DMS53 (cell line): ENCODE measurements at regions not wholly inside any gene's neighbourhood (a gene's known extent, or its start where the extent isn't known, plus 50 kb on each side); places are given as distances from the start of the nearest gene placed in this dataset.
"Not testable (repeated sequence)": the region's sequence is repeated elsewhere in the genome, so short reads cannot be mapped to it uniquely, and the experiment has no call there.

ENCODE experiments used
- DNase-seq: peaks from one replicate; lab custom pipeline; 2025; lab: John Stamatoyannopoulos, UW

DNA sequence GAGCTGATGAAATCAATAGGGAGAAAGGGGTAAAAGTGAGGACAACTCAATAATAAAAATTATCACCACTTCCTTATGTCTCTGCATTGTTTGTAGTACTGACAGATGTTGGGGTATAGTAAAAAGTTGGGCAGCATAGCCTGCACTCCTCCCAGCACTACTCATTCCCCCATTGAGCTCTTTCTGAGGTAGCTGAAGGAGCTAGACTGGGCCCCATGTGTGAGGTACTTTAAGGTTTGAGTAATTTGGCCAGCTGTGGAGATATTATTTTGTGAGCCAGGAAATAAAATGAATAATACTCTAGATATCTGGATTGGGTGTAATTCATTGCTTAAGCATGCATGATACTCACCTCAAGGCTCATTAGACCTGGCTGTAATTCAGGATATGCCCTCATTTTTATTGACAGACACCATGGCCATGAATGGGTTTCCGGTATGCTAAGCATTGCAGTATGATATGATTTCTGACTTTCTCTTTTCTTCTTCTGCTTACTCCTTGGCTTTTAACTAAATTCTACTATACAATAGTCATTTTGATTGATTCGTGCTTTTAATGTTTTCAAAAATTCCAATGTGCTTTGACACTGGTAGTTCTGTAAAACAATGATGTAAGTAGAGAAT, 283.9 kb upstream of the RIMS1 start:
- DNase-seq, result no peak

DNA sequence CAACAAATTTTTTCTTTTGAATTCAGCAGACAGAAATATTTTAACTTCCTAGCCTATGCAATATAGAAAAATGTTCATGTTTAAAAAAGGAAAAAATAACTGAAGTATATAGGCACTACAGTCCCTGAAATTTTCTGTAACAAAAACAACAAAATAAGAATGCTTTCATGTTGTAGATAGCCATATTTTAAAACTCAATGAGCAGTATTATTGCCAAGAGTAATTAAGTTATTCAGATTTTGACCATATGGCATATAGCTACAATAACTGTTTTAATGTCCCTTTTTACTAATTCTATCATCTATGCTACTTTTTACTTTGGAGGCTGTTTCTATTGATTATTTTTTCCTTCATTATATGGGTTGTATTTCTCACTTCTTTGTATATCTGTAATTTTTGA, 283.3 kb upstream of the RIMS1 start:
- DNase-seq, result no peak

DNA sequence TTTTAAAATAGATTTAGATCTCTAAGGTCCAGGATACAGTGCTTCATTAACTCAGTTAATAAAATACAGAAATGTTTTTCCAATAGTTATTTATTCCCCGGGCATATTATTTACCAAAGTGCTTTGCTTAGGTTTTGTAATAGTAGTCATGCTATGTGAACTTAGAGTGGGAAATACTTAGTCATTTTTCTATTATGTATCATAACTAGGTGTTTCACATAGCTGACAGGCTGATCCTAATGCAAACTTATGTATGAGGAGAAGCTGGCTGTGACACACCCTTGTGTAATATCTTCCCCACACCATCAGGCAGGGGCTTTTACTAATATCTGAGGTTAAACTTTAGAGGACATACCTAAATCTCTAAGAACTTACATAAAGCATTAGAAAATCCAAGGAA, 277.7 kb upstream of the RIMS1 start:
- DNase-seq, result peak; percentile 36

DNA sequence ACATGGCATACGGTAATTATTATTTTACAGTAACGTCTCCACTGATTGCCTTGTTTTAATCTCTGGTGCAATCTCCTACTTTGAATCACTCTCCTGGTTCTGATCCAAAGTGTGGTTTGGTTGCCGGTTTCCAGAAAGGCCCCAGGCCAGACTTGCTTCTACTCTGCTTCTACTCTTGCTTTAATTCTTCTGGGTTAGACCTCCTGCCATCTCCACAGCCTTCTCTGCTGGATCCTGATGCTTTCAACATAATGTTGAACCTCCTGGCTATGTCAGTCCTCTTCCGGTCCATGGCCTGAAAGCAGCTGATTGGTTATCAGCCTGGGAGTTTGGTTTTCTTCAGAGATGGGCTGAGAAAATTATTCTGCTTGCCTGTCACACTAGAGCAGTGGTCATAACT, 266.5 kb upstream of the RIMS1 start:
- no peak for DNase-seq

DNA sequence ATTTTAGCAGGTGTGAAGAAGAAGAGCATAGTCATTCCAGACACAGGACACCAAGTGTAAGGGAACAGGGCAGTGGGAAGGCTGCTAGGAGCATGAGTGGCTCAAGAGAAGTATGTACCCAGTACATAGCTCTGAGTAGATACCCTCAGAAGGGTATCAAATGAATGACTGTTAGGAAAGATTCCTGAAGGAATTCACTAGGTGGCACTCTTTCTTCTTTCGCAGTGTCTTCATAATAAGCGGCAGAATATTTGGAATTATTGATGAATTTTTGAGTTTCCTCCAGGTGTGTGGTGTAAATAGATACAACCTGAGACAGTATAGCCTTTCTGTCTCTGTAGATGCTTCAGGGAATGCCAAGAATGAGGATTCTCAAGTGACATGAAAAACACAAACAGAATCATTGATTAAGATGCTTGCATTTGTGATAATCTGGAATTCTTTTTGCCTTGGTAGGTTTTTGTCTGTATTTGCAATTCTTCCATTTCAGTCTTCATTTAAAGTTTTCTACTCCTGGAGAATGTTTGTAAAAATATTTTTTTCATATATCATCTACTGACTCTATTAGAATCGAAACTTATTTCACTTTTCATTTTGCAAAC, 264.3 kb upstream of the RIMS1 start:
- DNase-seq, result peak; percentile 69

DNA sequence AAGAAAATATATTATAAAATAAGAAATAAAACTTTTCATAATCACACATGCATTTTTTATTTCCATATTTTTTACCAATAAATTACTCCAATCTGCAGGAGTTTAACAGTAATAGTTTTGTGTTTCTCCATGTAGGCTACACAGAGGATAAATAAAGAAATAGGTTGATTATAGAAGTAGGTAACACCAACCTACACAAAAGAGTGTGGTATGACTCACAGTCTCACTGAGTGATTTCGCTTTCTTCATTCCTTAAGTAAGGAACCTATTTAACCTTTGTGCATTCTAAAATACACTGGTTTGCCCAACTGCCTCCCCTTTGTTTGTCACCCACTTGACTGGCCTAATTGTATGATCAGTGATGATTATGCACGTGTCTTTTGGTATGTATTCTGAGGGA, 244.2 kb upstream of the RIMS1 start:
- DNase-seq, result no peak

DNA sequence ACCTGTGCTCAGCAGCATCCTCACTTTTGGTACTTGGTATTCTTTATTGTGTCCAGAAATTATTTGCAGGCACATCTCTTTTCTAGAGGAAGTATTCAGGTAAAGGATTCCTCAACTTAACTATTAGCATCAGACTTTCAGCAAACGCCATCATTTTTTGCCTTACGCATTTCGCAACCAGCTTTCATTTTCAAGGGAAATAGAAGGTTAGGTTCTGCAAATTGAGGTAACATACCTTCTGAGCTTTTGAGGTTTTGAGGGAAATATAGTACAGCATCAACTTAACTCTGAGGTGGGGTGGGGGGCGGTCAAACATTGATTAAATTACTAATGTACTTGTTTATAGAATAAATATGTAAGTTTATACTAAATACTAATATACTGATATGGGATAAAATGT, 243.6 kb upstream of the RIMS1 start:
- no peak for DNase-seq

DNA sequence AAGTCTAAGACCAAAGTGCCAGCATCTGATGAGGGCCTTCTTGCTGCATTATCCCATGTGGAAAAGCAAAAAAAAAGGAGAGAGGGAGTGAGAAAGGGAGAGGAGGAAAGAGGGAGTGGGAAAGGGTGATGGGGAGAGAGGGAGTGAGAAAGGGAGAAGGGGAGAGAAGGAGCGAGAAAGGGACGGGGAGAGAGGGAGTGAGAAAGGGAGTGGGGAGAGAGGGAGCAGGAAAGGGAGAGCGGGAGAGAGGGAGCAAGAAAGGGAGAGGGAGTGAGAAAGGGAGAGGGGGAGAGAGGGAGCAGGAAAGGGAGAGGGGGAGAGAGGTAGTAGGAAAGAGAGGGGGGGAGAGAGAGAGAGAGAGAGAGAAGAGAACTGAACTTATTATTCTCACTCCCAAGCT, 241.1 kb upstream of the RIMS1 start:
- no peak for DNase-seq

DNA sequence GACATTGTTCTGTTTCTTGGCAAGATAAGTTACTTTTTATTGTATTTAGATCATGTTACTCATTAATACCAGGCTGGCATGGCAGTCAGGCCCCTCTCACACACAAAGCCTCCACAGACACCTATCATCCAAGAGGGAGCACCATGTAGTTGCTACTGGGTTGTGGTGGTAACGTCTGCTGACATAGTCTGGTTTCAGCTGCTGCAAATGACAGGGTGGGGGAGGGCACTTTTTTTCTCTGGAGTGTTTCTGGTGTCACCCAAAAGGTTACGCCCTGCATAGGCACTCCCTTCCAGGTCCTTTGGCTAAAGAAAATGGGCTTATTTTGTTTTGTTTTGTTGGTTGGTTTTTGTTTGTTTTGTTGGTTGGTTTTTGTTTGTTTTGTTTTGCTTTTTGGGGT, 236.4 kb upstream of the RIMS1 start:
- no peak for DNase-seq

DNA sequence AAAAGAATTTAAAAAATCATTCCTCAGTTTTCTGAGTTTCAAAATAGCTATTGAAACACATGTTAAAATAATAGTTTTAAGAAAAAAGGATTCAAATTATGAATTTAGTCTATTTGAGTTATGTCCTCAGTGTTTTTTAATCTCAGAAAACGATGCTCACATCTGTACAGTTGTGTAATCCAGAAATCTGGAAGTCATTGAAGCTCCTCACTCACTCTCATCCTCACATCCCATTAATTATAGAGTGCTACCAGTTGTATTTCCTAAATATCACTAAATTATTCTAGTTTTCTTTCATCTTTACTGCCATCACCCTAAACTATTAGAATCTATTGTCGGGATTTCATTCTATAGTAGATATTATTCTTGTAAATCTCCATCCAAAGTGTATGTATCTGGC, 234.7 kb upstream of the RIMS1 start:
- DNase-seq, result no peak

DNA sequence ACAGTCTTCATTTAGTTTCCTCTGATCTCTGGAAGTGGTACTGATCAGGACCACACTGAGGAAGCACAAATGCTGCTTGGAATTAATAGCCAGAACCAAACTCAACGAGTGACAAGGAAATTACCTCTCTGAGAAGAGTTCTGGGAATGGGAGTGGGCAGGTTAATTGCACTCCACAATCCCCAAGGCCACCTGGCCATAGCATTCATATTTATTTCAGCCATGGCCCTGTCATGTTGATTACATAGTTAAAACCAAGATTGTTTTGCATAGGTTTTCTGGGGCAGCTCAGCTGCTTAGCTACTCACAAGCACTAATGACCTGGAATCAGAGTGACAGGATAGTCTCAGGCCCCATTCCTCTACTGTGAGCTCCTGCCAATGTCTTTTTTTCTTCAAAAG, 230.2 kb upstream of the RIMS1 start:
- no peak for DNase-seq

DNA sequence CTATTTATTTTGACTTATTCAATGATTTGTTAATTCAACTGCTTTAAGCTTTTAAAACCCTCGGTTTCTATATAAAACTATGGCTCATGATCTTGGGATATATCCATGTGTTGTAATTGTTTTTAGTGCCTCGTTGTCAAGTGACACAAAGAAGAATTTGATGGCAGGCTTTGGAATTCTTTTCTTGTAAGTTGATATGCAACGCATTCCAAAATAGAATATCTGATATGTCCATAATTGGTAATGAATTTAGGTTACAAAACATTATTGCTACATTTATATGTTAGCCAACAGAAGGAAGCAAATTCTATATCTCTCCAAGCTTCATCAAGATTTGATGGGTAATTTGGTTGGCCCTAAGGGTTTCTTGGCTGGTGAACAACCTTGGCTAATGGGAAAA, 220.4 kb upstream of the RIMS1 start:
- DNase-seq, result no peak

DNA sequence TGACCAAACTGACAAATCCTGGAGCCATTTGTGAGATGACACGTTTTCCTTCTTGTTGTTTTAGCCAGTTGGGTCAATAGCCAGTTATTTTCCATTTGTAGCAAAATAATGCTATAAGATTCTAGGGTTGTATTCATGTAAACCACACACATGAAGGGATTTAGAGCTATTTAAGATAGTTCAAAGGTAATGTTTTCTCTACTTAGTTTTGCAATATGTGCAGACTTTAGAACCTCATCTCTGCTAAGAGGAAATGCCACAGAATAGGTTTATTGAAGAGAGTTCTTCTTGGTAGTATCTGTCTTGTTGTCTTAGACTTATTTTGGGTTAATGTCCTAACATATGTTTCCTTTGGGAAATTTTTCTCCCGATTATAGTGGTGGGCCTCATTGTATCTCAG, 213.5 kb upstream of the RIMS1 start:
- DNase-seq, result no peak

DNA sequence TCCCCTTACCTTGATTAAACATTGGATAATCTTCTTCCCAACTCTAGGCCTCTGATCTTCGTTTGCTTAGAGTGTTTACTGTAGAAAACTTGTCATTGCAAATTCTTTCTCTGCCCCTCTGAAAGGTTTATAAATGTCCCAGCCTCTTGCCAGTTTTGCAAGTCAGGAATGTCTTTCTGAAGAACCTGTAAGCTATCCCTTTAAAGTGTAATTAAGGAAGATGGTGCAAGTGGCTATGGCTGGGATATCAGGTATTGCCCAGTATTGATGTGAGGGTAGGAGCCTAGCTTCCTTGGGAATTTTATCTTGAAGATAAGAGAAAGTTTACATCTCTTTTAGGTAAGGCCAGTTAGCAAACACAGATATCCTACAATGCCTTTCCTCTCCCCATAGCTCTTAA, 211.0 kb upstream of the RIMS1 start:
- peak; percentile 17 for DNase-seq

DNA sequence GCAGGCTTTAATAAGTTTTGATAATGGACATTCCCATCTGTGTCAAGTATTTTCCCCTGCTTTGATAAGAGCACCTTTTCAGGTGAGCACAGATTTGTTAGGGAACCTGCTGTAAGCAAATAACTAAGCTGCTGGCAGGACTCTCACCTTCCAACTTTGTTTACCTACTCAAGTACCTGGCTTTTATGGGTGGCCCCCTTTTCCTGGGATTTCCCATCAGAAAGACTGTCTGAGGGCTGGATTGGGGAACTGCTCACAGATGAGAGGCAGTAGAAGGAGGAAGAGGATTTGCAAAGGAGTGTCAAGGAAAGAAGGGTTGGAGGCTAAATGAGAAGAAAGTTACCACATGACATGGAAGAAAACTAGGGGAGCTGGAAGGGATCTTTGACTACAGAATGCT, 210.1 kb upstream of the RIMS1 start:
- DNase-seq, result peak; percentile 29

DNA sequence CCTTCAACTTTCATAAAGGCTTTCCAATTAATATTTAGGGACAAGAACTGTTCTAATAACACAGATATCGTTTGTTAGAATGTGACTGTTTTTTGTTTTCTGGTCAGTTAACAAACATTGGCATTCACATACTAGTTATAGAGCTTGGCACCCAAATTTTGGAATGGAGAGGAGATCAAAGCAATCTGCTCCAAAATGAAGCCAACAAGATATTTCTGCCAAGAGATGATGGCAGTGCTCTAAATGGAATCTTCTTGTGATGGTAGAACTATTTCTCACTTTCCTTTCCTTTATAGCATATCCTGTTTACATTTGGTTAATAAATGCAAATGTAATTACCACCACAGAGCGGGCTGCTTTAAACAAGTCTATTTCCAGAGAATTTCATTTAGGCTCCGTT, 208.3 kb upstream of the RIMS1 start:
- DNase-seq, result no peak

DNA sequence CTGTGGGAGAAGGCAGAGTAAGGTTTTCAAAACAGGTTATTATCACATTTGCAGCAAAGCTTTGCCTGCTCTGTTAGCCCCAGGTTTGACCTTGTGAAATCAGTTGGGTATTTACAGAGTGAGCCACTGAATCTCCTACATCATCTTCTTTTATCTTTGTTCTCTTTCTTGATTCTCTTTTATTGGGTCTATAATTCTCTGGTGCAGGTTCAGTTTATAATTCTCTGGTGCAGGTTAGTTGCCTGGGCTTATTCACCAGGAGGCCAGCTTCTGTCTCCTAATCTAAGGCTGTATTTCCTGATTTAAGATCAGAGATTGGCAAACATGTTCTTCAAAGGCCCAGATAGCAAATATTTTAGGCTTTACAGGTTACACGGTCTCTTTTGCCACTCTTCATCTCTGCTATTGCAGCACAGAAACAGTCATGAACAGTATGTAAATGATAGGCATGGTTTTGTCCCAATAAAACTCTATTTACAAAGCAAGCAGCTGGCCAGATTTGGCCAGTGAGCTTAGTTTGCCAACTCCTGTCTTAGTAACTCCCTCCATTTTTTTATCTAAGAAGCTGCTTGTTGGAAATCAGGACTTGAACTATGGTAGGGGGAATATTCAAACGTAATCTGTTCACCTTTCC, 205.0 kb upstream of the RIMS1 start:
- no peak for DNase-seq

DNA sequence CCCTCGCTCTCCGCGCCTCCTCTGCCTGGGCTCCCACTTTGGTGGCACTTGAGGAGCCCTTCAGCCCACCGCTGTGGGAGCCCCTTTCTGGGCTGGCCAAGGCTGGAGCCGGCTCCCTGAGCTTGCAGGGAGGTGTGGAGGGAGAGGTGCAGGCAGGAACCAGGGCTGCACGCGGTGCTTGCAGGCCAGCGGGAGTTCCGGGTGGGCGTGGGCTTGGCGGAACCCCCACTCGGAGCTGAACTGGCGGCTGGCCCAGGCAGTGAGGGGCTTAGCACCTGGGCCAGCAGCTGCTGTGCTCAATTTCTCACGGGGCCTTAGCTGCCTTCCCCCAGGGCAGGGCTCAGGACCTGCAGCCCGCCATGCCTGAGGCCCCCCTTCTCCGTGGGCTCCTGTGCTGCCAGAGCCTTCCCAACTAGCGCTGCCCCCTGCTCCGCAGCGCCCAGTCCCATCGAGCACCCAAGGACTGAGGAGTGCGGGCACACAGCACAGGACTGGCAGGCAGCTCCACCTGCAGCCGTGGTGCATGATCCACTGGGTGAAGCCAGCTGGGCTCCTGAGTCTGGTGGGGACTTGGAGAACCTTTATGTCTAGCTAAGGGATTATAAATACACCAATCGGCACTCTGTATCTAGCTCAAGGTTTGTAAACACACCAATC, 200.2 kb upstream of the RIMS1 start:
- DNase-seq, result not testable (repeated sequence)

DNA sequence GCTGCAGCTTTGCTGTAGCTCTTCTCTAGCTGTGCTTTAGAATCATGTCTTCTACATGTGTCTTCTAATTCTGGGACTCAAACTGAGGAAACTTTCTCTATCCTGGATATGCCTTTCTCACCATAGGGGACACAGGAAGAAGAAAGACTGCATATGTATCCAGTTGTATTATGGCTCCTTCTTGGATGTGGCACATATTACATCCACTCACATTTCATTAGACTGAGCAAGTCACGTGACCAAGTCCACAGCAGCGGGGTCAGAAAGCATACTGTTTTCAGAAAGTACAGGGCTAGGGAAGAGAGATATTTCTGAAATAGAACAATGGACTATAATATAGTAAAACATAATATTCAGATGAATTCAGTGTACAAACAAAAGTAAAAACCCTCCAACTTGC, 187.6 kb upstream of the RIMS1 start:
- DNase-seq, result no peak

DNA sequence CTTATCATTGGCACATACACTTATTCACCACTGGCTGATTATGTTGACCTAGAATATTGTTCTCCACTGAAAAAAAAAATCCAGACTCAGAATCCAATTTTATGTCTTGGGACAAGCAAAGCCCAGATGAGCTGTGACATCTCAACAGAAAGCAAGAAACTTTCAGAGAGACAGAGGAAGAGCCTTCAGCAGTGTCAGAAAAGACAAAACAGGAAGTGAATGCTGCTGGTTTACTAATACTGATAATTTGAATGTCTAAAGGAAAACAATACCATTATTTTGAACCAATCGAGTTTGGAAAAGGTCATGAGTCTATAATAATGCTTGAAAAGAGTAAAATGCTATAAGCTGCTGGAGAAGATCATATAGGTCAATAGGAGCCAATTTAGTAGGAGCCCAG, 179.8 kb upstream of the RIMS1 start:
- DNase-seq, result no peak

DNA sequence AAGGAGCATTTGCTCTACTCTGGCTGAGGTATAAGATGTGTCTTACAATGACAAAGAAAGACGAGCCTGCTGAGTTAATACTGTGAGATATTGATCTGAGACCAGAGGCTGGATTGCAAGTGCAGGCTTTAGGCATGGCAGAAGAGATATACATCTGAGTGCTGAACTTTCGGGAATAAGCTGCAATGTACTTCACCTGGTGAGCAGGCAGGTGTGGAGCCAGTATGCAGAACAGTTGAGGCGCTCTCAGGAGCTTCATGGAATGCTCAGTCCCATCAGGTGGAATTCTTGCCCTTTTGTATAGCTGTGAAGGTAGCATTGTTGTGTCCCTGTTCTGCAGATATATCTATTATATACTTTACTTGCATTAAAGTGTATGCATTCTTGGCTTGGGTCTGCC, 179.3 kb upstream of the RIMS1 start:
- DNase-seq, result no peak

DNA sequence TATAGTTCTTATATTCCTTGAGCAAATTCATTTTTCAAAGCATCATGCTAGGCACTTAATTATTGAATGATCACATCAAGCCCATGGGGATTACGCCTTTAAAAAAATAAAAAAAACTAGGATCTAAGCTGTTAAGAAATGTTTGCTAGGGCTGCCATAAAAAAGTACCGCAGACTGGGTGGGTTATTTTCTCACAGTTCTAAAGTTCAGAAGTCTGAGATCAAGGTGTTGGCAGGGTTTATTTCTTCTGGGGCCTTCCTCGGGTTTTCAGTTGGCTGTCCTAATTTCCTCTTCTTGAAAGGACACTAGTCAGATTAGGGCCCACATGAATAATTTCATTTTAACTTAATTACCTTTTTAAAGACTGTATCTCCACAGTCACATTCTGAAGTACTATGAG, 165.6 kb upstream of the RIMS1 start:
- DNase-seq, result no peak

DNA sequence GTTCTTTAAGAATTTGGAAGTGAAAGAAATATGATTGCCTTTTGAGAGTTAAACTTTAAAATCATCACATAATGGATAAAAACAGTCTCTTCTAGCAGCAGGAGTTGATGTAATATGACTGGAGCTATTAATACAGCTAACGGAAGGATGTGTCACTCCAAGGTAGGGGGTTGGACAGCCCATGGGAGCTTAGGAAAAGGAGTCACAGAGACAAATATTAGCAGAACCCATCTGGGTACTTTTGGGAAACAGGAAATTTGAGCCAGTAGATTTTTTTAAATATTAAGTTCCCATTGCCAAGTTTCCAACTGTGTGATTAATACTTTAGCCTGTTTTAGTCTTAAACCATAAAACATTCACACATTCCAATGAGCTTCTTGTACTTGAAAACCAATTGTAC, 164.7 kb upstream of the RIMS1 start:
- peak; percentile 36 for DNase-seq
